ENCODE measurements at regions not wholly inside any gene's neighbourhood (a gene's known extent, or its start where the extent isn't known, plus 50 kb on each side); places are given as distances from the start of the nearest gene placed in this dataset.
"Not testable (repeated sequence)": the region's sequence is repeated elsewhere in the genome, so short reads cannot be mapped to it uniquely, and the experiment has no call there.

- ATAC-seq (replicated peaks in 6 of 8): peak in 6 of 8 experiments; percentile 20 to 67 (median 60)
- peaks cover 10 to 18% of the 10 kb centered on the region in 2 donors for H3K4me1 ChIP-seq (replicated peaks in 1 of 2)
- in situ Hi-C loops (cut with MboI; ENCODE audit: low pct_unique_long_range_greater_than_20kb in 2 of 9, low sequenced_read_pairs in 9 of 9, unreplicated experiment in 9 of 9): no loop called here
- 14 to 75% (median 50%) methylated on average over 1 of the region's 1 CpG; no CpG with 5 or more reads in 1 of the 10 experiments for WGBS, 10 experiments
- no peak overlapping the region for H3K27ac ChIP-seq
- H3K4me3 ChIP-seq: no peak overlapping the region
These were observed 250.2 kb downstream of the CYLC2 start for GRCh38 chr9:103245369-103245768.

- Histone ChIP-seq H3K4me1 (replicated peaks in 1 of 2) (no peaks in the 10 kb centered on the region), H3K4me3 (no peak overlapping the region), H3K27ac (no peak overlapping the region)
- in situ Hi-C loops (cut with MboI; ENCODE audit: low pct_unique_long_range_greater_than_20kb in 2 of 9, low sequenced_read_pairs in 9 of 9, unreplicated experiment in 9 of 9): no loop called here
- 8 to 88% (median 51%) methylated on average over 1 to 2 of the region's 2 CpGs for WGBS, 10 experiments
- ATAC-seq (replicated peaks in 6 of 8): no peak
These were observed 266.8 kb downstream of the CYLC2 start for GRCh38 chr9:103261951-103262350.

GRCh38 chr9:103266064-103266463 is 270.9 kb downstream of the CYLC2 start:
- H3K27ac ChIP-seq: no peak overlapping the region
- no peak for ATAC-seq (replicated peaks in 6 of 8)
- WGBS, 10 experiments: 2 to 96% (median 57%) methylated on average over 1 to 5 of the region's 5 CpGs
- in situ Hi-C loops (cut with MboI; ENCODE audit: low pct_unique_long_range_greater_than_20kb in 2 of 9, low sequenced_read_pairs in 9 of 9, unreplicated experiment in 9 of 9): no loop called here
- no peaks in the 10 kb centered on the region for H3K4me1 ChIP-seq (replicated peaks in 1 of 2)
- H3K4me3 ChIP-seq: no peak overlapping the region

GRCh38 chr9:103277240-103277639 is 282.1 kb downstream of the CYLC2 start:
- no peak for ATAC-seq (replicated peaks in 6 of 8)

GRCh38 chr9:103281126-103281525 is 286.0 kb downstream of the CYLC2 start:
- no peak for ATAC-seq (replicated peaks in 6 of 8)
- in situ Hi-C loops (cut with MboI; ENCODE audit: low pct_unique_long_range_greater_than_20kb in 2 of 9, low sequenced_read_pairs in 9 of 9, unreplicated experiment in 9 of 9): no loop called here
- H3K27ac ChIP-seq: no peak overlapping the region
- 0 to 100% (median 19%) methylated on average over 1 to 2 of the region's 2 CpGs; no CpG with 5 or more reads in 1 of the 10 experiments for WGBS, 10 experiments
- no peak overlapping the region for H3K4me3 ChIP-seq
- H3K4me1 ChIP-seq (replicated peaks in 1 of 2): no peaks in the 10 kb centered on the region

More at GRCh38 chr9:103277240-103277639, 282.1 kb downstream of the CYLC2 start:
- Histone ChIP-seq H3K4me3 (no peak overlapping the region), H3K4me1 (replicated peaks in 1 of 2) (no peaks in the 10 kb centered on the region), H3K27ac (no peak overlapping the region)
- WGBS, 10 experiments: 3 to 87% (median 55%) methylated on average over 1 to 4 of the region's 4 CpGs; no CpG with 5 or more reads in 1 of the 10 experiments
- in situ Hi-C loops (cut with MboI; ENCODE audit: low pct_unique_long_range_greater_than_20kb in 2 of 9, low sequenced_read_pairs in 9 of 9, unreplicated experiment in 9 of 9): no loop called here

GRCh38 chr9:103287361-103287760 is 292.2 kb downstream of the CYLC2 start:
- Histone ChIP-seq H3K4me1 (replicated peaks in 1 of 2) (no peaks in the 10 kb centered on the region), H3K4me3 (no peak overlapping the region), H3K27ac (no peak overlapping the region)
- WGBS, 10 experiments: 0 to 100% (median 80%) methylated on average over 1 to 6 of the region's 6 CpGs; no CpG with 5 or more reads in 3 of the 10 experiments
- no peak for ATAC-seq (replicated peaks in 6 of 8)
- in situ Hi-C loops (cut with MboI; ENCODE audit: low pct_unique_long_range_greater_than_20kb in 2 of 9, low sequenced_read_pairs in 9 of 9, unreplicated experiment in 9 of 9): no loop called here

GRCh38 chr9:103296189-103296588 is 301.1 kb downstream of the CYLC2 start:
- in situ Hi-C loops (cut with MboI; ENCODE audit: low pct_unique_long_range_greater_than_20kb in 2 of 9, low sequenced_read_pairs in 9 of 9, unreplicated experiment in 9 of 9): no loop called here
- peak in 4 of 8 experiments; percentile 31 to 78 (median 56) for ATAC-seq (replicated peaks in 6 of 8)
- Histone ChIP-seq H3K4me3 (no peak overlapping the region), H3K4me1 (replicated peaks in 1 of 2) (no peaks in the 10 kb centered on the region), H3K27ac (no peak overlapping the region)
- 0 to 90% (median 67%) methylated on average over 1 of the region's 1 CpG; no CpG with 5 or more reads in 3 of the 10 experiments for WGBS, 10 experiments

GRCh38 chr9:103301051-103301450 is 305.9 kb downstream of the CYLC2 start:
- WGBS, 10 experiments: 0 to 97% (median 57%) methylated on average over 1 to 2 of the region's 2 CpGs; no CpG with 5 or more reads in 1 of the 10 experiments
- H3K4me3 ChIP-seq: no peak overlapping the region
- H3K4me1 ChIP-seq (replicated peaks in 1 of 2): no peaks in the 10 kb centered on the region
- ATAC-seq (replicated peaks in 6 of 8): no peak
- no peak overlapping the region for H3K27ac ChIP-seq
- in situ Hi-C loops (cut with MboI; ENCODE audit: low pct_unique_long_range_greater_than_20kb in 2 of 9, low sequenced_read_pairs in 9 of 9, unreplicated experiment in 9 of 9): no loop called here

GRCh38 chr9:103304797-103305196 is 309.7 kb downstream of the CYLC2 start:
- WGBS, 10 experiments: 0 to 100% (median 40%) methylated on average over 1 of the region's 1 CpG; no CpG with 5 or more reads in 1 of the 10 experiments
- Histone ChIP-seq H3K4me1 (replicated peaks in 1 of 2) (no peaks in the 10 kb centered on the region), H3K4me3 (no peak overlapping the region), H3K27ac (no peak overlapping the region)
- ATAC-seq (replicated peaks in 6 of 8): no peak
- in situ Hi-C loops (cut with MboI; ENCODE audit: low pct_unique_long_range_greater_than_20kb in 2 of 9, low sequenced_read_pairs in 9 of 9, unreplicated experiment in 9 of 9): no loop called here

GRCh38 chr9:103319979-103320378 is 324.8 kb downstream of the CYLC2 start:
- no peak overlapping the region for H3K4me3 ChIP-seq
- ATAC-seq (replicated peaks in 6 of 8): no peak
- 0 to 80% (median 28%) methylated on average over 1 to 4 of the region's 4 CpGs; no CpG with 5 or more reads in 1 of the 10 experiments for WGBS, 10 experiments
- in situ Hi-C loops (cut with MboI; ENCODE audit: low pct_unique_long_range_greater_than_20kb in 2 of 9, low sequenced_read_pairs in 9 of 9, unreplicated experiment in 9 of 9): no loop called here
- no peaks in the 10 kb centered on the region for H3K4me1 ChIP-seq (replicated peaks in 1 of 2)
- H3K27ac ChIP-seq: no peak overlapping the region

GRCh38 chr9:103323699-103324098 is 328.6 kb downstream of the CYLC2 start:
- no peak overlapping the region for H3K4me3 ChIP-seq
- no peaks in the 10 kb centered on the region for H3K4me1 ChIP-seq (replicated peaks in 1 of 2)
- WGBS, 10 experiments: 0 to 100% (median 50%) methylated on average over 1 of the region's 1 CpG; no CpG with 5 or more reads in 1 of the 10 experiments
- in situ Hi-C loops (cut with MboI; ENCODE audit: low pct_unique_long_range_greater_than_20kb in 2 of 9, low sequenced_read_pairs in 9 of 9, unreplicated experiment in 9 of 9): no loop called here
- no peak overlapping the region for H3K27ac ChIP-seq
- ATAC-seq (replicated peaks in 6 of 8): no peak

GRCh38 chr9:103335461-103335860 is 340.3 kb downstream of the CYLC2 start:
- no peak for ATAC-seq (replicated peaks in 6 of 8)
- Histone ChIP-seq H3K4me3 (no peak overlapping the region), H3K4me1 (replicated peaks in 1 of 2) (no peaks in the 10 kb centered on the region), H3K27ac (no peak overlapping the region)
- in situ Hi-C loops (cut with MboI; ENCODE audit: low pct_unique_long_range_greater_than_20kb in 2 of 9, low sequenced_read_pairs in 9 of 9, unreplicated experiment in 9 of 9): no loop called here
- 0 to 100% (median 77%) methylated on average over 1 to 3 of the region's 3 CpGs; no CpG with 5 or more reads in 1 of the 10 experiments for WGBS, 10 experiments

- no peaks in the 10 kb centered on the region for H3K4me1 ChIP-seq (replicated peaks in 1 of 2)
- in situ Hi-C loops (cut with MboI; ENCODE audit: low pct_unique_long_range_greater_than_20kb in 2 of 9, low sequenced_read_pairs in 9 of 9, unreplicated experiment in 9 of 9): no loop called here
- ATAC-seq (replicated peaks in 6 of 8): no peak
- H3K27ac ChIP-seq: no peak overlapping the region
- WGBS, 10 experiments: 5 to 95% (median 43%) methylated on average over 2 of the region's 2 CpGs; no CpG with 5 or more reads in 1 of the 10 experiments
- no peak overlapping the region for H3K4me3 ChIP-seq
These were observed 359.9 kb downstream of the CYLC2 start for GRCh38 chr9:103355000-103355399.

GRCh38 chr9:103357980-103358379 is 362.8 kb downstream of the CYLC2 start:
- in situ Hi-C loops (cut with MboI; ENCODE audit: low pct_unique_long_range_greater_than_20kb in 2 of 9, low sequenced_read_pairs in 9 of 9, unreplicated experiment in 9 of 9): not testable (repeated sequence)
- 17 to 94% (median 74%) methylated on average over 1 to 3 of the region's 3 CpGs; no CpG with 5 or more reads in 1 of the 10 experiments for WGBS, 10 experiments

More at GRCh38 chr9:103357980-103358379, 362.8 kb downstream of the CYLC2 start:
- not testable (repeated sequence) for H3K27ac ChIP-seq; ATAC-seq (replicated peaks in 6 of 8); H3K4me3 ChIP-seq; H3K4me1 ChIP-seq (replicated peaks in 1 of 2)
